PC-9 (cell line): ENCODE measurements at regions not wholly inside any gene's neighbourhood (a gene's known extent, or its start where the extent isn't known, plus 50 kb on each side); places are given as distances from the start of the nearest gene placed in this dataset.

ENCODE experiments used
- CTCF ChIP-seq: fragments of 200-600 bp; sonication (generic); conservative IDR thresholded peaks from 2 replicates; pipeline ENCODE4 v1.6.1; 2017; ENCODE audit warnings: mixed run types, antibody characterized with exemption, mild to moderate bottlenecking, moderate library complexity
- EZH2 ChIP-seq: fragments of 200-600 bp; sonication (generic); IDR thresholded peaks from 2 replicates; pipeline ENCODE4 v1.8.0; 2017; ENCODE audit warnings: antibody characterized with exemption, low read depth

- TF ChIP-seq CTCF (no peak), EZH2 (no peak)
These were observed 94.7 kb upstream of the SLC25A33 start for GRCh38 chr1:9444532-9444931.
